ENCODE measurements at regions not wholly inside any gene's neighbourhood (a gene's known extent, or its start where the extent isn't known, plus 50 kb on each side); places are given as distances from the start of the nearest gene placed in this dataset.

- H3K27ac ChIP-seq, result no peak overlapping the region
- H3K4me3 ChIP-seq, result no peak overlapping the region
Observed at GRCh38 chr6:48766349-48766748, 655.4 kb upstream of the PTCHD4 start.

GRCh38 chr6:48765352-48765961, 654.5 kb upstream of the PTCHD4 start:
- no peak overlapping the region for H3K4me3 ChIP-seq
- H3K27ac ChIP-seq, result peak overlapping the region in 1 of 21 experiments; percentile 11

- no peak overlapping the region for H3K4me3 ChIP-seq
- no peak overlapping the region for H3K27ac ChIP-seq
Observed at GRCh38 chr6:48764286-48765044, 653.5 kb upstream of the PTCHD4 start.

GRCh38 chr6:48757661-48758060, 646.7 kb upstream of the PTCHD4 start:
- Histone ChIP-seq H3K27ac (no peak overlapping the region), H3K4me3 (no peak overlapping the region)

GRCh38 chr6:48755315-48755714, 644.3 kb upstream of the PTCHD4 start:
- no peak overlapping the region for H3K4me3 ChIP-seq
- H3K27ac ChIP-seq, result no peak overlapping the region

- H3K27ac ChIP-seq, result no peak overlapping the region
- H3K4me3 ChIP-seq, result no peak overlapping the region
Observed at GRCh38 chr6:48754641-48755040, 643.6 kb upstream of the PTCHD4 start.

GRCh38 chr6:48750861-48751260, 639.9 kb upstream of the PTCHD4 start:
- H3K27ac ChIP-seq, result no peak overlapping the region

GRCh38 chr6:48747471-48747870, 636.5 kb upstream of the PTCHD4 start:
- no peak overlapping the region for H3K4me3 ChIP-seq
- no peak overlapping the region for H3K27ac ChIP-seq

More at GRCh38 chr6:48750861-48751260, 639.9 kb upstream of the PTCHD4 start:
- H3K4me3 ChIP-seq, result no peak overlapping the region

GRCh38 chr6:48747040-48747439, 636.0 kb upstream of the PTCHD4 start:
- Histone ChIP-seq H3K4me3 (no peak overlapping the region), H3K27ac (no peak overlapping the region)

- Histone ChIP-seq H3K27ac (no peak overlapping the region), H3K4me3 (no peak overlapping the region)
Observed at GRCh38 chr6:48744948-48745347, 634.0 kb upstream of the PTCHD4 start.

GRCh38 chr6:48743738-48744137, 632.7 kb upstream of the PTCHD4 start:
- no peak overlapping the region for H3K27ac ChIP-seq
- H3K4me3 ChIP-seq, result no peak overlapping the region

GRCh38 chr6:48736501-48737206, 625.7 kb upstream of the PTCHD4 start:
- no peak overlapping the region for H3K27ac ChIP-seq
- no peak overlapping the region for H3K4me3 ChIP-seq

GRCh38 chr6:48735846-48736245, 624.8 kb upstream of the PTCHD4 start:
- Histone ChIP-seq H3K4me3 (no peak overlapping the region), H3K27ac (no peak overlapping the region)

- Histone ChIP-seq H3K27ac (no peak overlapping the region), H3K4me3 (no peak overlapping the region)
Observed at GRCh38 chr6:48733581-48733980, 622.6 kb upstream of the PTCHD4 start.

GRCh38 chr6:48714699-48715098, 603.7 kb upstream of the PTCHD4 start:
- no peak overlapping the region for H3K27ac ChIP-seq
- H3K4me3 ChIP-seq, result no peak overlapping the region

GRCh38 chr6:48714250-48714649, 603.3 kb upstream of the PTCHD4 start:
- Histone ChIP-seq H3K27ac (no peak overlapping the region), H3K4me3 (no peak overlapping the region)

- no peak overlapping the region for H3K27ac ChIP-seq
- H3K4me3 ChIP-seq, result no peak overlapping the region
Observed at GRCh38 chr6:48713612-48714011, 602.6 kb upstream of the PTCHD4 start.

- H3K4me3 ChIP-seq, result no peak overlapping the region
Observed at GRCh38 chr6:48706310-48706709, 595.3 kb upstream of the PTCHD4 start.

GRCh38 chr6:48701572-48701971, 590.6 kb upstream of the PTCHD4 start:
- H3K4me3 ChIP-seq, result no peak overlapping the region
- no peak overlapping the region for H3K27ac ChIP-seq

More at GRCh38 chr6:48706310-48706709, 595.3 kb upstream of the PTCHD4 start:
- H3K27ac ChIP-seq, result no peak overlapping the region

- Histone ChIP-seq H3K4me3 (no peak overlapping the region), H3K27ac (no peak overlapping the region)
Observed at GRCh38 chr6:48695872-48696271, 584.9 kb upstream of the PTCHD4 start.

GRCh38 chr6:48691420-48691819, 580.4 kb upstream of the PTCHD4 start:
- H3K27ac ChIP-seq, result no peak overlapping the region
- no peak overlapping the region for H3K4me3 ChIP-seq

Data from skin epidermis (tissue), 12 donors.